Esophagus muscularis mucosa (tissue), 3 donors: ENCODE measurements at regions not wholly inside any gene's neighbourhood (a gene's known extent, or its start where the extent isn't known, plus 50 kb on each side); places are given as distances from the start of the nearest gene placed in this dataset.

Source experiments
- CTCF ChIP-seq, 3 experiments: fragments of 200-600 bp in 2 of 3; fragments of 450-650 bp in 1 of 3; sonication (generic) in 2 of 3; IDR thresholded peaks; one replicate each; pipeline ENCODE4 v1.5.1; 2017 to 2019; ENCODE audit warnings: antibody characterized with exemption in 3 of 3, mild to moderate bottlenecking in 2 of 3, moderate library complexity in 1 of 3
- POLR2A ChIP-seq: fragments of 450-650 bp; IDR thresholded peaks from one replicate; pipeline ENCODE4 v1.6.1; 2017; ENCODE audit warnings: antibody characterized with exemption, moderate library complexity, mild to moderate bottlenecking, low read depth

- TF ChIP-seq POLR2A = no peak
- TF ChIP-seq CTCF (IDR thresholded peaks at IDR 0.05) = no peak
These were observed 215.6 kb upstream of the WSB1 start for GRCh38 chr17:27078296-27078695.
